NCI-H2107 treated with DMSO at 0.1 percent for 48 hours (cell line): ENCODE measurements at regions not wholly inside any gene's neighbourhood (a gene's known extent, or its start where the extent isn't known, plus 50 kb on each side); places are given as distances from the start of the nearest gene placed in this dataset.

Source experiments
- DNase-seq: peaks from one replicate; lab custom pipeline; 2025; ENCODE audit not compliant: unreplicated experiment; lab: John Stamatoyannopoulos, UW

GRCh38 chr1:218754477-218754876, 409.3 kb downstream of the TGFB2 start:
- no peak for DNase-seq

DNA sequence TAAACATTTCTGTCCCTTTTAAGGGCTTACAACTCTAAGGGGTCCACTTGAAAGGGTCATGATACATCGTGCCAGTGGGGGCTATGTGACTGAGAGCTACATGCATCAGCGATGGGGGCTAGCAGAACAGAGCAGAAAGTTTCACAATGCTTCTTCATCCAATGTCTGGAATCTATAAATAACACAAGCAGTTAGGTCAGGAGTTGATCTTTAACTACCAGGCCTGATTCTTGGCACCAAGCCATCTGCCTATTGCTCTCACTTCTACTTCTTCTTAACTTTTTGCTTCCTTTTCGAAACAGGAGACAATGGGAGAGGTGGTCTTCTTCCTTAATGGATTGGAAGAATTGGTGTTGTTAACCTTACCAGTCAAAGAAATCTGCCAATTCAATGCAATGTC, 410.0 kb downstream of the TGFB2 start:
- DNase-seq = no peak

GRCh38 chr1:218759795-218760194, 413.9 kb upstream of the LYPLAL1 start:
- no peak for DNase-seq

- DNase-seq = no peak
Observed at GRCh38 chr1:218760601-218761570, 412.8 kb upstream of the LYPLAL1 start.

DNA sequence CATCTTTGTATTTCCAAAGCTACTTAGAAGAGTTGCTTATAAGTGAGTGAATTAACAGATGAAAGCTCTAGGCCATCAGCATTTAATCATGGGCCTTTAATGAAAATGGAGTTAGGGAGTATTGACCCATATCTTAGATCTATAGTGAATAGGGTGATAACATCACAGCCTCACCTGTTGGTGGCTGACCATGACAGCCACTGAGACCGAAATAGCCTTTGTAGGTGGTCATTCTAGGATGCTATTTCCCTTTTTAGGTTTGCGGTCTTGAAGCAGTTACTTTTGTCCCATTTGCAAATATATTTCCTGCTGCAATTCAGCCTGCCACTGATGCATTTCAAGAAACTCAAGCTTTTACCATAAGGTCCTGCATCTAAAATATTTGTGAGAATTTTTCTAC, 410.1 kb upstream of the LYPLAL1 start:
- DNase-seq = no peak

DNA sequence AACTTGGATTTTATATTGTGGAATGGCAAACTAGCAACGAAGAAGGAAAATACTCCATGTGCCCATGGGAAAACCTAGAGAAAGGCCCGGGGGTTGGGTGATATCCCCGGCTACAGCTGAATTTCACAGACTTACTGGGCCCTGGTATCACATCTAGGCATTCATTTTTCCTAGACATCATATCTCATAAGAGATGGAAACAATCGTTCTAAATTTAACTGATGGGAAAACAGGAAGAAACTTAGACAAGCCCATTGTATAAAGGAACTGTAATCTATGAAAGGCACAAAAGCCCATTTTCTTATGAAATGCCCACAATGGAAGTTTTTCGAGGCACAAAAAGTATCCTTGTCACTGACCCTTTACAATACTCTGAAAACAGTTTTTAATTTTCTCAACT, 407.9 kb upstream of the LYPLAL1 start:
- DNase-seq = no peak

GRCh38 chr1:218771931-218772330, 401.7 kb upstream of the LYPLAL1 start:
- no peak for DNase-seq

DNA sequence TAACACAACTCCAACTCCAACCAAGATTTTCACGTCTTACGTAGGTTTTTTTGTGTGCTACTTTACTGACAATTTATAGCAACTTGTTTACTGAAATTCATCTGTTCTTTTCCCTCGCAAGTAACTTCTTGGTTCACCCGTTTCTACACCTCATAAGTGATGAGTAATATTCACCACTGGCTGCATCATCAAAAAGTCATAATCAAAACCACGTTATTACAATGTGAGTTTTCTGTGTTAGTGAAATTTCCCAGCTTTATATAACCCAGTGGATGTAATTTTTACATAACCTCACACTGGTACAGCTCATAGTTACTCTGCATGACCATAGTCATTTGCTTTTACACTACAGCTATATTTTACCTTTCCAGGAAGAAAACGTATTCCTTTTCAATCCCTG, 401.1 kb upstream of the LYPLAL1 start:
- no peak for DNase-seq

DNA sequence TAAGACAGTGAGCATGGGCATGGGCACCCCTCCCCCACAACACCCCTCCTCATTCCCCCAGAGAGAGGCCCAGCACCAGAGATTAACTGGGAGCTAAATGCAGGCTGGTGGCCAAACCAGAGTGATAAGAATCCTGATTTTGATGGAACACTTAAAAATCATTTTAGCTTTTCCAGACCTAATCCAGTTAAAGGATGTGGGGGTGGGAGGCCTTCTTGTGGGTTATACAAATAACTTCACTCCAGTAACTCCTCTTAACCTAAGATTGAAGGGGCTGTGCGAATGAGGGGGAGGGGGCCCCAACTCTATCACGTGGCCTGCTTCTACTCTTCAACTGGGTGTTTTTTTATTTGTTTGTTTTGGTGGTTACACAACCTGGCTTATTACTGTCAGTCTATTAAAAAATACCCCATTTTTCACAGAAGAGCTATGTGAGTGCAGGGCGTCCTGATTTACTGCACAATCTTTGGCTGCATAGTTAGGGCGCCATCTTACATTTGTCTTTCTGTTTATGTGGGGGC, 398.1 kb upstream of the LYPLAL1 start:
- DNase-seq = no peak

DNA sequence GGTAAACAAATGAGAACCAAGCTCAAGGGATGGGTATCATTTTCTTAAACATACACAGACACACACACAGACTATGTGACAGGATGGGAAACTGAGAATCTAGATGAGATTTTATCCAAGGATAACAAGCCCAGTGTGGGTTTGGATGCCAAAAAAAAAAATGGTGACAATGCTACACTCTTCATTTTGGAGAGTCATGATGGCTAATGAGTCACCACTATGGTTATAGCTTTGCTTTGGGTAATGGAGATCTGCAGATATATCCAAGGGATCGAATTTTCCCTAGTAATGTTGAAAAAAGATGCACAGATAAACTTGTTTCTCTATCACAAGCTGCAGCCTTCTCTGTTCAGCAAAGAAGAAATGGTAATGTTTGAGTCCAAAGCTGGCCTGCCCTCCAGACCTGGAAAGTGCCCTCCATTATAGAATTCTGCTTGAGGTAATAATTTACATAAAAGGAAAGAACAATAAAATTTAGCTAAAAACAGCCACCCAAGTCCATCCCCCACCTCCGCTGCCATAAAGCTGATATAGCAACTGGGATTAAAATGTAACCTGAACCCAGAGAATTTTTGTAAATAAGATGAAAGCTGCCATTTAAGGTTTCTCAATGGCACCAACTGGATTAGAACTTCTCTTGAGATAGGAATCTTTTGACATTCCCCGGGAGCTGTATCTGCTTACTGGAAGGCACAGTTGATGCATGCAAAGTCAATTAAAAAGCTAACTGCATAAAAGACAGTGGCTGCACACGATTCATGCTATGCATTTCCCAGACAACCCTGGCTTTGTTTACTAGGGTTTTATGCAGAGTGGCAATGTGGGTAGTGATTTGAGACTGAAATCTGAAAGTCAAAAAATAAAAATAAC, 395.2 kb upstream of the LYPLAL1 start:
- no peak for DNase-seq

- DNase-seq = no peak
Observed at GRCh38 chr1:218779341-218780100, 394.2 kb upstream of the LYPLAL1 start.

GRCh38 chr1:218783131-218783530, 390.5 kb upstream of the LYPLAL1 start:
- no peak for DNase-seq

DNA sequence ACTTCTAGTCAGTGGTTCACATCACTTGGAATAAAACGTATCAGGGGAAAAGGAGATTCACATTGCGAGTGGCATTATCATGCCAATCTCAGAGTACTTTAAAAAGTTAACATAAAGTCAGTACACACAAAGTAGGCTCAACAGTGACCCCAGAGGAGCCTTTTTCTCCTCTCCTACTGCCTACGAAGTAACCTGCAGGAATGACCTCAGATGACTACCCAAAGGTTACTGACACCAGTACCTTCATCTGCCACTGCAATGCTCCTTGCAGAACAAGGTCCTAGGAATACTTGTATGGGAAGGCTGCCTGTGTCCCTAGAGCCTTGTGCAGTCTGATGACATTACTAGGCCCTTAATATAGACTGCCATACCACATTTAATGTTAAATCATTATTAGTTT, 389.8 kb upstream of the LYPLAL1 start:
- no peak for DNase-seq

DNA sequence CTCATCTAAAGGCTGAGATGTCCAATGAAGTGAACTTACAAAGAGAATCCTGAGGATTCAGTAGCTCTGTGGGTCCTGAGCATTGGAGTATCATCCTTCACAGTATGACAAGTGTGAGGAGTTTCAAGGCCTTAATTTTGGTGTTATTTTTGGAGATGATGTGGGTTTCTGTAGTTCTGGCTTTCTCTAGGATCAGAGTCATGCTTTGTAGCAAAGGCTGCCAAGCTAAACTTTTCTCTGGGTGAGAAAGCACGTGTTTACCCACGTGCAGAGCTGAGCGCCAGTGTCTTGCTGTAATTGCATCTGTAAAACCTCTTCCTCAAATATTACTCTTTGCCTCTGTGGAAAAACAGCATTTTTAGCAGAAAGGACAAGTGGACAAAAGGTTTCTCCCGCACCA, 387.8 kb upstream of the LYPLAL1 start:
- no peak for DNase-seq

- DNase-seq = no peak
Observed at GRCh38 chr1:218787826-218788225, 385.9 kb upstream of the LYPLAL1 start.

DNA sequence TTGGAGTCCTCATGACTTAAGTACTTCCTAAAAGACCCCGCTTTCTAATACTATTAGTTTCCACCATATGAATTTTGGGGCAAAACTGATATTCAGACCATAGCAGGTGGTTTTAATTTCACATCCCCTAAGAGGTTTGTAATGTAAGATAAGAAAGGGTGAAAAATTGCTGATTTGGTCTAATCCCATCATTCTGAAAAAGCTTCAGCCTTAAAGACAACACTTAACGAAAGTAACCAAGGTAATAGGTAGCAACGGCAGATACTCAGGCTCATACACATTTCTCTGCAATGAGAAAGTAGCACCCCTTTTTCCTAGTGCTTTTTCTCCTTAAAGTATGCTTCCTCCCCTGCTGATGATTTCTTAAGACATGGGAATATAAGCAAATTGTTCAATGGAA, 376.9 kb upstream of the LYPLAL1 start:
- DNase-seq = no peak

GRCh38 chr1:218802799-218803198, 370.9 kb upstream of the LYPLAL1 start:
- DNase-seq = no peak

DNA sequence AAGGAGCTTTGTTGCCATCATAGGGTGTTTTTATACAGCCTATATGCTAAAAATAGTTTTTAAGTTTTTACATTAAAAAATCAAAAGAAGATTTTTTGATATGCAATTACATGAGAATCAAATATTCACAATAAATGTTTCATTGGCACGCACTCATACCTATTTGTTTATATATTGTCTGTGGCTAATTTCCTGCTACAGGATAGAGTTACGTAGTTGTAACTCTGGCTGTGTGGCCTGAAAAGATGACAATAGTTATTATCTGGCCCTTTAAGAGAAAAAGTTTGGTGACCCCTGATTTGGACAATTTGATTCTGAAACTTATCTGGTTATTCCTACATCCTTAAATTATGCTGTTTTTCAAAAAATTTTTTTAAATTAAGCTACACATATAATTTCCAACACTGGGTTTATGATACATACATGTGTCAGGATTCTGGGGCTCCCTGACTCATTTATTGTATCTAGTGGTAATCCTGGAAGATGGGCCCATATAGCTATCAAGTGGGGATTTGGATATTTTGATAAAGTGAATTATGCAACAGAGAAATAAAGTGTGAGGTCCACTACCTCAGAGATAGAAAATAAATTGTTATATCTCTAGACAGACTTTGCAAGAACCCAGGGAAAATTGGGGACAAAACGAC, 370.2 kb upstream of the LYPLAL1 start:
- no peak for DNase-seq

DNA sequence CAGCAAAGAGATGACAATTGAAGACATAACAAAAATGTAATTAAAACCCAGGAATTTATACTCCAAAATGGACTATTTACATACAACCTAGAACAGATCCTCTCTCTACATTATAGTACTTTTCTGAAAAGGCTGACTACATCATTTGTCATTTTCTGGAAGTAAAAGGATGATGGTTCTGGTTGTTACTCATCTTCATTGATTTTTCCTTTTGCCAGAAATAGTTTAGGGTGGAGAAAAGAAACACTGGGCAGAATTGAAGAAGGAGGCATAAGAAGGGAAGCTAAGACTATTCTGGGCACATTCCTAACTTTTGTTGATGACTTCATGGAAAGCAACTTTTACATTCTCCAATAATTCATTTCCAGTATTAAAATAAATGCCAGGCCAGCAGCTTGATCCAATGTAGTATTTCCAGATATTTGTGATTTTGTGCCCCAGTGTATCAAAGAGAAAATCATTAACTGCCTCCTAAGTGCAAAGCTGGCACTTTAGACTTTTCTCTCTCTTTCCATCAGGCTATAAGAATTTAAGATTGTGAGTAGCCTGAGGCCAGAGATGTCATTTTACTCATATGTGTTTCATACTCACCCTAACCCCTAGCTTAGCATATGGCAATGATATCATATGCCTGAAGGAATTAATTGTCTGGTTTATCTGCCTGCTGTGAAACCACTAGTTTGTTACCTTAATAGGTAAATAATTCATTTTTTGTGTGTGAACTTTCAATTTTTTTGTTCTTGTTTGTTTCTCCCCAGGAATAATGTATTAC, 369.5 kb upstream of the LYPLAL1 start:
- no peak for DNase-seq

DNA sequence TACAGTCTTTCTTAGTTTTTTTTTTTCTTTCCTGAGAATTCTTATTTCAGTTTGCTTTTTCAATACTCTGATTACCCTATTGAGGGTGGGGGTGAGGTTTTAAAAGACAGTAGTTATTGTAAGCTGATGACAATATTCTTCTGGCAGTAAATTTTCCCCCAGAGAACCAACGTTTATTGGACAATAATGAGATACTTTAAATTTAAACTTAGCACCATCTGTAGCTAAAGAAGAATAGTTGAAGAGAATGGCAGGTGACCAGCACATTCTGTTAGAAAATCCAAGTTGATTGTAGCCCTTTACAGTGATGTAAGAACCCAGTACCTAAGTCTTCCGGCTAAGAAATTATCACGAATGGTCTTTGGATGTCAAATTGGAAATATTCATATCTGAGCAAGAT, 364.6 kb upstream of the LYPLAL1 start:
- no peak for DNase-seq
